Tibial artery (tissue), 4 donors: ENCODE measurements at regions not wholly inside any gene's neighbourhood (a gene's known extent, or its start where the extent isn't known, plus 50 kb on each side); places are given as distances from the start of the nearest gene placed in this dataset.

Experiments
- DNase-seq, 2 donors: peaks; one replicate each; pipeline ENCODE4 v3.0.0-alpha.2; 2019
- H3K27ac ChIP-seq, 2 donors: fragments of 200-600 bp; sonication (generic) in 1 of 2; 1 replicate in 1 of 2; 2 replicates in 1 of 2; pipeline ENCODE4 v1.5.1; 2018 to 2019; ENCODE audit warnings: mild to moderate bottlenecking in 1 of 2
- H3K27me3 ChIP-seq, 2 donors: fragments of 200-600 bp; sonication (generic) in 1 of 2; one replicate each; pipeline versions ENCODE4 v1.5.1 to v1.6.0; 2016 to 2019
- H3K36me3 ChIP-seq, 3 donors: fragments of 200-600 bp; sonication (generic) in 2 of 3; one replicate each; pipeline ENCODE4 v1.5.1; 2016 to 2019; ENCODE audit warnings: mild to moderate bottlenecking in 2 of 3
- H3K4me1 ChIP-seq, 4 donors: fragments of 200-600 bp; sonication (generic) in 2 of 4; 1 replicate in 3 of 4; 2 replicates in 1 of 4; pipeline ENCODE4 v1.5.1; 2016 to 2019
- H3K4me3 ChIP-seq, 2 donors: fragments of 200-600 bp; sonication (generic) in 1 of 2; 1 replicate in 1 of 2; 2 replicates in 1 of 2; pipeline ENCODE4 v1.5.1; 2018 to 2019; ENCODE audit warnings: mild to moderate bottlenecking in 2 of 2
- H3K9me3 ChIP-seq, 3 donors: fragments of 200-600 bp; sonication (generic) in 1 of 3; one replicate each; pipeline ENCODE4 v1.5.1; 2016 to 2019
- CTCF ChIP-seq, 2 experiments: fragments of 200-600 bp in 1 of 2; fragments of 450-650 bp in 1 of 2; IDR thresholded peaks; one replicate each; pipeline ENCODE4 v1.5.1; 2017 to 2019; ENCODE audit warnings: antibody characterized with exemption in 2 of 2, mild to moderate bottlenecking in 1 of 2, moderate library complexity in 1 of 2
- intact Hi-C: fragments of 100-400 bp; cut with DNase I; formaldehyde crosslinking; loops from one replicate; pipeline ENCODE4 v1.15.0; 2023; ENCODE audit warnings: low total_unique reads

- H3K36me3 ChIP-seq = no peaks in the 10 kb centered on the region
- peak; percentile 16 to 24 for TF ChIP-seq CTCF (IDR thresholded peaks at IDR 0.05)
- no peak overlapping the region for H3K4me3 ChIP-seq
- H3K9me3 ChIP-seq = no peaks in the 10 kb centered on the region
- no peaks in the 10 kb centered on the region for H3K4me1 ChIP-seq
- no peak overlapping the region for H3K27ac ChIP-seq
- H3K27me3 ChIP-seq = no peaks in the 10 kb centered on the region
- DNase-seq = no peak
- intact Hi-C loops = no loop called here
Measured at GRCh38 chrX:38985375-38985774, 184.1 kb downstream of the MID1IP1 start.

- Histone ChIP-seq H3K9me3 (no peaks in the 10 kb centered on the region), H3K27ac (no peak overlapping the region), H3K36me3 (no peaks in the 10 kb centered on the region), H3K27me3 (no peaks in the 10 kb centered on the region), H3K4me3 (no peak overlapping the region), H3K4me1 (no peaks in the 10 kb centered on the region)
- intact Hi-C loops = no loop called here
- DNase-seq = no peak
- TF ChIP-seq CTCF (IDR thresholded peaks at IDR 0.05) = no peak
Measured at GRCh38 chrX:38985945-38986344, 184.7 kb downstream of the MID1IP1 start.

- no peaks in the 10 kb centered on the region for H3K36me3 ChIP-seq
- H3K27me3 ChIP-seq = no peaks in the 10 kb centered on the region
- H3K4me1 ChIP-seq = no peaks in the 10 kb centered on the region
- intact Hi-C loops = no loop called here
- no peak overlapping the region for H3K4me3 ChIP-seq
- no peak for TF ChIP-seq CTCF (IDR thresholded peaks at IDR 0.05)
- no peak overlapping the region for H3K27ac ChIP-seq
- H3K9me3 ChIP-seq = no peaks in the 10 kb centered on the region
- no peak for DNase-seq
Measured at GRCh38 chrX:38986586-38986985, 185.3 kb downstream of the MID1IP1 start.

- Histone ChIP-seq H3K27me3 (no peaks in the 10 kb centered on the region), H3K4me1 (no peaks in the 10 kb centered on the region), H3K4me3 (no peak overlapping the region), H3K27ac (no peak overlapping the region), H3K9me3 (no peaks in the 10 kb centered on the region), H3K36me3 (no peaks in the 10 kb centered on the region)
- intact Hi-C loops = no loop called here
- TF ChIP-seq CTCF (IDR thresholded peaks at IDR 0.05) = no peak
- DNase-seq = no peak
Measured at GRCh38 chrX:38987198-38987651, 186.0 kb downstream of the MID1IP1 start.

- Histone ChIP-seq H3K27ac (no peak overlapping the region), H3K36me3 (no peaks in the 10 kb centered on the region), H3K4me3 (no peak overlapping the region), H3K9me3 (no peaks in the 10 kb centered on the region), H3K27me3 (no peaks in the 10 kb centered on the region), H3K4me1 (no peaks in the 10 kb centered on the region)
- DNase-seq = no peak
- intact Hi-C loops = no loop called here
- no peak for TF ChIP-seq CTCF (IDR thresholded peaks at IDR 0.05)
Measured at GRCh38 chrX:38988301-38988700, 187.0 kb downstream of the MID1IP1 start.

GRCh38 chrX:38989076-38989475, 187.8 kb downstream of the MID1IP1 start:
- DNase-seq = no peak
- Histone ChIP-seq H3K9me3 (no peaks in the 10 kb centered on the region), H3K4me1 (no peaks in the 10 kb centered on the region), H3K4me3 (no peak overlapping the region), H3K27ac (no peak overlapping the region), H3K36me3 (no peaks in the 10 kb centered on the region), H3K27me3 (no peaks in the 10 kb centered on the region)
- TF ChIP-seq CTCF (IDR thresholded peaks at IDR 0.05) = no peak
- intact Hi-C loops = no loop called here
